HepG2 (cell line): ENCODE measurements at regions not wholly inside any gene's neighbourhood (a gene's known extent, or its start where the extent isn't known, plus 50 kb on each side); places are given as distances from the start of the nearest gene placed in this dataset.

ENCODE experiments used
- ATAC-seq: fragments of 200-7000 bp; cut with Tn5 transposase; 3 replicates; pipeline ENCODE4 v1.9.1; 2020; ENCODE audit warnings: mild to moderate bottlenecking, moderate library complexity
- BruUV-seq: library from RNA; stranded (reverse); fragments of 400-500 nt; replicated peaks from 2 replicates; lab custom pipeline; 2021; lab: Mats Ljungman, UMichigan
- CTCF ChIA-PET: fragments of 300-600 bp; formaldehyde crosslinking; extraction: SDS; loops from one replicate; lab custom pipeline; 2021; ENCODE audit warnings: low total read pairs, inconsistent platforms, low intra/inter-chr PET ratio; lab: Yijun Ruan, JAX
- POLR2A ChIA-PET: fragments of 350-600 bp; sonication (Branson Sonifier 250); formaldehyde crosslinking; loops from one replicate; lab custom pipeline; 2020; ENCODE audit warnings: antibody characterized with exemption, inconsistent platforms; lab: Yijun Ruan, JAX
- DNase-seq: peaks from one replicate; pipeline ENCODE4 v3.0.0-alpha.2; 2015; ENCODE audit warnings: low spot score
- FAIRE-seq: peaks from 3 replicates; lab custom pipeline; 2011; peaks lifted over from hg19 to GRCh38; lab: Jason Lieb, UNC
- H2AFZ ChIP-seq: one replicate; pipeline ENCODE4 v1.6.1; 2011; ENCODE audit warnings: low read length, inconsistent platforms
- H3K27ac ChIP-seq: fragments of 300-600 bp; 3 replicates; pipeline ENCODE4 v1.8.0; 2011; ENCODE audit warnings: mixed run types, mild to moderate bottlenecking, mixed read lengths, low read length, inconsistent platforms; ENCODE audit not compliant: insufficient read depth; ENCODE audit errors: extremely low read length
- H3K27me3 ChIP-seq, 2 experiments: fragments of 200-600 bp in 1 of 2; 2 replicates in 1 of 2; 3 replicates in 1 of 2; pipeline versions ENCODE4 v1.6.0 to v1.8.0; 2011; ENCODE audit warnings: low read length in 2 of 2, mild to moderate bottlenecking in 2 of 2, moderate library complexity in 2 of 2, inconsistent platforms in 1 of 2; ENCODE audit not compliant: insufficient read depth in 2 of 2, control insufficient read depth in 1 of 2
- H3K36me3 ChIP-seq, 2 experiments: fragments of 200-600 bp in 1 of 2; replicated peaks in 1 of 2; 2 replicates in 1 of 2; 3 replicates in 1 of 2; pipeline versions ENCODE4 v1.5.1 to v1.8.0; 2011; ENCODE audit warnings: low read length in 2 of 2, inconsistent platforms in 1 of 2; ENCODE audit not compliant: insufficient read depth in 2 of 2, control insufficient read depth in 1 of 2
- H3K4me1 ChIP-seq: 2 replicates; pipeline ENCODE4 v1.5.1; 2012; ENCODE audit warnings: low read length, inconsistent platforms; ENCODE audit not compliant: insufficient read depth
- H3K4me2 ChIP-seq: 2 replicates; pipeline ENCODE4 v1.6.0; 2011; ENCODE audit warnings: low read depth, low read length, inconsistent platforms
- H3K4me3 ChIP-seq, 3 experiments: fragments of 200-600 bp in 1 of 3; sonication (generic), shearing (Covaris generic) in 1 of 3; replicated peaks in 1 of 3; 2 replicates each; pipeline ENCODE4 v1.5.1; 2011 to 2016; ENCODE audit warnings: low read length in 3 of 3, inconsistent platforms in 2 of 3, low read depth in 2 of 3, mild to moderate bottlenecking in 2 of 3, control low read depth in 1 of 3, mixed read lengths in 1 of 3; ENCODE audit not compliant: insufficient read depth in 1 of 3
- H3K79me2 ChIP-seq: one replicate; pipeline ENCODE4 v1.6.1; 2011; ENCODE audit warnings: low read length, inconsistent platforms; ENCODE audit not compliant: insufficient read depth
- H3K9ac ChIP-seq: 2 replicates; pipeline ENCODE4 v1.6.0; 2011; ENCODE audit warnings: mild to moderate bottlenecking, low read depth, low read length, inconsistent platforms; ENCODE audit not compliant: insufficient read depth
- H3K9me3 ChIP-seq: 2 replicates; pipeline ENCODE4 v1.5.1; 2012; ENCODE audit warnings: mild to moderate bottlenecking, low read length
- H4K20me1 ChIP-seq: 2 replicates; pipeline ENCODE4 v1.6.0; 2011; ENCODE audit warnings: inconsistent platforms, mild to moderate bottlenecking, low read length, moderate library complexity; ENCODE audit not compliant: insufficient read depth
- ATF4 ChIP-seq, 2 experiments: fragments of 450-650 bp in 1 of 2; sonication (generic) in 1 of 2; formaldehyde crosslinking; IDR thresholded peaks; 2 replicates each; pipeline versions ENCODE4 v1.5.0 to v1.8.0; 2020 to 2022; ENCODE audit warnings: mild to moderate bottlenecking in 1 of 2, missing genetic modification reagents in 1 of 2
- DNMT3B ChIP-seq: conservative IDR thresholded peaks from 2 replicates; pipeline ENCODE4 v1.6.1; 2016; ENCODE audit warnings: missing biosample characterization, control low read depth
- RBFOX2 ChIP-seq: fragments of 200-400 bp; formaldehyde crosslinking; IDR thresholded peaks from 2 replicates; pipeline ENCODE4 v1.6.1; 2017; ENCODE audit warnings: low read depth, mild to moderate bottlenecking, low read length
- THAP8 ChIP-seq: sonication (generic); formaldehyde crosslinking; IDR thresholded peaks from 2 replicates; pipeline ENCODE4 v1.5.1; 2020; ENCODE audit warnings: missing genetic modification reagents, mild to moderate bottlenecking, borderline replicate concordance
- ZNF326 ChIP-seq: sonication (generic); formaldehyde crosslinking; IDR thresholded peaks from 2 replicates; pipeline ENCODE4 v1.4.0; 2020; ENCODE audit warnings: missing genetic modification reagents, borderline replicate concordance
- ZNF546 ChIP-seq: sonication (generic); formaldehyde crosslinking; conservative IDR thresholded peaks from 2 replicates; pipeline ENCODE4 v1.8.1; 2023; ENCODE audit warnings: mild to moderate bottlenecking, missing genetic modification reagents
- ZSCAN12 ChIP-seq: sonication (generic); formaldehyde crosslinking; IDR thresholded peaks from 2 replicates; pipeline ENCODE4 v1.9.0; 2021; ENCODE audit warnings: mild to moderate bottlenecking, missing genetic modification reagents
- WGBS: methylation state at CpG from one replicate; pipeline ENCODE4 v1.1.6; 2017; ENCODE audit warnings: low lambda C conversion rate; 5-methylcytosine and 5-hydroxymethylcytosine counted together
- in situ Hi-C: cut with HindIII; loops from 2 replicates; pipeline ENCODE4 v1.10.0; 2017; ENCODE audit warnings: low pct_unique_long_range_greater_than_20kb; ENCODE audit not compliant: extremely low pct_ligation_motif_present
- intact Hi-C: fragments of 100-400 bp; cut with micrococcal nuclease; formaldehyde crosslinking; loops from one replicate; pipeline ENCODE4 v1.10.0; 2022; ENCODE audit not compliant: unreplicated experiment

DNA sequence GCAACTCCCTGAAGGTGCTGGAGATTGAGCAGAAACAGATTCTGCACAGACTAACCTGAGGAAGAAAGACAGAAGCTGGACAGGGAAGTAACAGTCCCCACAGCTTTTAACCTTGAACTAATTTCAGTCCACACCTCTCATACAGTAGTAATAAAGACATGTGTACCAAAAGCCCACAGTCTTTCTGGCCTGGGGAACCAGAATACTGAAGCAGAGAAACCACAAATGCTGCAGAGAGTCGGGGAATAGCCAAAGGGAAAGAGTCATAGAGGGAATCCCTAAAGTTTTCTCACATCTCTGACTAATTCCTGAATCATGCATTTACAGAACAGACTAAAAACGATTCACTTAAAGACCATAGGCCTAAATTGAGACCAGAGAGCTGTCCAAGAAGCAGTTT is 503.4 kb upstream of the NECTIN3 start:
- in situ Hi-C loops = no loop called here

GRCh38 chr3:110569073-110569472 is 502.5 kb upstream of the NECTIN3 start:
- FAIRE-seq = no peak
- ATAC-seq = no peak
- Histone ChIP-seq H3K4me1 (no peaks in the 10 kb centered on the region), H3K36me3 (no peaks in the 10 kb centered on the region), H3K9me3 (no peaks in the 10 kb centered on the region), H4K20me1 (no peaks in the 10 kb centered on the region), H3K9ac (no peak overlapping the region), H3K79me2 (no peaks in the 10 kb centered on the region), H3K27ac (no peak overlapping the region), H3K27me3 (no peaks in the 10 kb centered on the region), H3K4me2 (no peak overlapping the region), H2AFZ (no peak overlapping the region), H3K4me3 (no peak overlapping the region)
- DNase-seq = no peak
- no TSS peak for BruUV-seq
- in situ Hi-C loops (no loop called here), intact Hi-C loops (no loop called here)
- CTCF ChIA-PET = no interaction called here
- POLR2A ChIA-PET = no interaction called here
- WGBS = 18% methylated on average over 2 of the region's 2 CpGs
- TF ChIP-seq DNMT3B (no peak), ZNF326 (CRISPR knock-in tag) (no peak), ZSCAN12 (CRISPR knock-in tag) (no peak), ATF4 (CRISPR knock-in tag; IDR thresholded peaks at IDR 0.05) (no peak), RBFOX2 (no peak), ZNF546 (CRISPR knock-in tag) (no peak), THAP8 (CRISPR knock-in tag) (no peak)

More for the DNA sequence above, 503.4 kb upstream of the NECTIN3 start:
- no peak overlapping the region for H3K9ac ChIP-seq
- ChIA-PET CTCF (no interaction called here), POLR2A (interaction anchor here (1.6 kb wide), 1 partner anchor 223 kb away, joined by 3 read pairs; no protein-coding TSS in a partner anchor)
- no peaks in the 10 kb centered on the region for H4K20me1 ChIP-seq
- H3K79me2 ChIP-seq = no peaks in the 10 kb centered on the region
- intact Hi-C loops = no loop called here
- FAIRE-seq = no peak
- no peak overlapping the region for H3K27ac ChIP-seq
- no TSS peak for BruUV-seq
- H3K27me3 ChIP-seq = no peaks in the 10 kb centered on the region
- no peaks in the 10 kb centered on the region for H3K4me1 ChIP-seq
- no peak overlapping the region for H3K4me3 ChIP-seq
- 2% methylated on average over 2 of the region's 2 CpGs for WGBS
- H2AFZ ChIP-seq = no peak overlapping the region
- no peak for ATAC-seq
- no peaks in the 10 kb centered on the region for H3K9me3 ChIP-seq
- no peak for DNase-seq
- no peak for TF ChIP-seq RBFOX2
- no peak overlapping the region for H3K4me2 ChIP-seq
- H3K36me3 ChIP-seq = no peaks in the 10 kb centered on the region
